ENCODE measurements at regions not wholly inside any gene's neighbourhood (a gene's known extent, or its start where the extent isn't known, plus 50 kb on each side); places are given as distances from the start of the nearest gene placed in this dataset.

- CTCF ChIA-PET, result no interaction called here
- H3K4me3 ChIP-seq (ENCODE audit: low read depth, low read length), result peak overlapping the region; percentile 8; the same call in 1 of the 2 replicates
- no peaks in the 10 kb centered on the region for H3K36me3 ChIP-seq (ENCODE audit: control insufficient read depth in 2 of 2, insufficient read depth in 1 of 2, low read length in 2 of 2)
- H3K27ac ChIP-seq (ENCODE audit: extremely low read depth, low read depth, low read length), result no peak overlapping the region
- POLR2A ChIA-PET, result no interaction called here
- no peaks in the 10 kb centered on the region for H3K9me3 ChIP-seq (ENCODE audit: control insufficient read depth, insufficient read depth, low read depth, low read length)
- H3K4me1 ChIP-seq (ENCODE audit: control insufficient read depth, insufficient read depth, low read length), result peaks cover 8% of the 10 kb centered on the region
- TF ChIP-seq ZNF624 (tag by site-specific recombination; IDR thresholded peaks at IDR 0.05), result no peak
- TF ChIP-seq ZNF24 (tag by site-specific recombination; IDR thresholded peaks at IDR 0.05), result no peak
- no peak for TF ChIP-seq ZNF112 (tag by site-specific recombination; IDR thresholded peaks at IDR 0.05)
- no peak for TF ChIP-seq ZNF214 (tag by site-specific recombination; IDR thresholded peaks at IDR 0.05; ENCODE audit: borderline replicate concordance)
- TF ChIP-seq ZNF292 (tag by site-specific recombination; IDR thresholded peaks at IDR 0.05; ENCODE audit: borderline replicate concordance, low read depth), result no peak
- TF ChIP-seq EGR2 (tag by site-specific recombination; IDR thresholded peaks at IDR 0.05; ENCODE audit: low read depth), result no peak
- TF ChIP-seq ZBTB7A (tag by site-specific recombination; IDR thresholded peaks at IDR 0.05; ENCODE audit: low read depth), result no peak
- TF ChIP-seq ZNF600 (tag by site-specific recombination; IDR thresholded peaks at IDR 0.05), result 0 out of 2 replicates have a peak, but pooled peaks have one; percentile 24
- no peak for TF ChIP-seq ZEB2 (tag by site-specific recombination; IDR thresholded peaks at IDR 0.05)
- TF ChIP-seq PRDM6 (tag by site-specific recombination; IDR thresholded peaks at IDR 0.05), result peak; percentile 86
- TF ChIP-seq ZNF792 (tag by site-specific recombination; IDR thresholded peaks at IDR 0.05), result no peak
- no peak for TF ChIP-seq ZNF555 (tag by site-specific recombination; conservative IDR thresholded peaks at IDR 0.05)
- TF ChIP-seq ZNF621 (tag by site-specific recombination; IDR thresholded peaks at IDR 0.05), result no peak
- TF ChIP-seq ZSCAN5A (tag by site-specific recombination; IDR thresholded peaks at IDR 0.05), result no peak
- no peak for TF ChIP-seq PRDM2 (tag by site-specific recombination; IDR thresholded peaks at IDR 0.05; ENCODE audit: borderline replicate concordance)
- TF ChIP-seq ATF2 (tag by site-specific recombination; IDR thresholded peaks at IDR 0.05; ENCODE audit: low read depth), result no peak
- no peak for TF ChIP-seq ZBTB8A (tag by site-specific recombination; IDR thresholded peaks at IDR 0.05)
- no peak for TF ChIP-seq ZNF211 (tag by site-specific recombination; IDR thresholded peaks at IDR 0.05; ENCODE audit: low read depth)
- no peak for TF ChIP-seq ZNF747 (tag by site-specific recombination; IDR thresholded peaks at IDR 0.05)
- TF ChIP-seq PRDM10 (tag by site-specific recombination; IDR thresholded peaks at IDR 0.05), result 0 out of 2 replicates have a peak, but pooled peaks have one; percentile 17
- TF ChIP-seq ZNF302 (tag by site-specific recombination; IDR thresholded peaks at IDR 0.05; ENCODE audit: low read depth), result no peak
- TF ChIP-seq ZNF530 (tag by site-specific recombination; IDR thresholded peaks at IDR 0.05; ENCODE audit: low read depth), result no peak
- TF ChIP-seq ZNF654 (tag by site-specific recombination; IDR thresholded peaks at IDR 0.05; ENCODE audit: low read depth), result no peak
- no peak for TF ChIP-seq ZNF707 (tag by site-specific recombination; IDR thresholded peaks at IDR 0.05)
- no peak for TF ChIP-seq SALL2 (tag by site-specific recombination; IDR thresholded peaks at IDR 0.05; ENCODE audit: borderline replicate concordance)
Observed at GRCh38 chr3:23079976-23080375, 123.2 kb upstream of the UBE2E2 start.

Measured in HEK293 (cell line).